K562 (cell line): ENCODE measurements at regions not wholly inside any gene's neighbourhood (a gene's known extent, or its start where the extent isn't known, plus 50 kb on each side); places are given as distances from the start of the nearest gene placed in this dataset.
"Not testable (repeated sequence)": the region's sequence is repeated elsewhere in the genome, so short reads cannot be mapped to it uniquely, and the experiment has no call there.

ENCODE experiments used
- CTCF ChIP-seq, 3 experiments: IDR thresholded peaks in 2 of 3; conservative IDR thresholded peaks in 1 of 3; 2 replicates each; pipeline ENCODE4 v1.5.1; 2011 to 2012; ENCODE audit warnings: low read length in 3 of 3, mild to moderate bottlenecking in 3 of 3, control low read depth in 2 of 3, improper control_type of control experiment in 1 of 3, inconsistent platforms in 1 of 3, low read depth in 1 of 3, mixed read lengths in 1 of 3, moderate library complexity in 1 of 3; ENCODE audit not compliant: insufficient read depth in 2 of 3
- DDX20 ChIP-seq: fragments of 450-650 bp; IDR thresholded peaks from 2 replicates; pipeline ENCODE4 v1.6.1; 2016; ENCODE audit warnings: missing genetic modification characterization, low read depth, mild to moderate bottlenecking, missing compliant biosample characterization, moderate library complexity
- ELF4 ChIP-seq: fragments of 450-650 bp; formaldehyde crosslinking; IDR thresholded peaks from 2 replicates; pipeline ENCODE4 v1.4.0; 2022; ENCODE audit warnings: missing genetic modification characterization
- FOXA1 ChIP-seq: fragments of 450-650 bp; IDR thresholded peaks from 2 replicates; pipeline ENCODE4 v1.6.1; 2016; ENCODE audit warnings: mild to moderate bottlenecking, borderline replicate concordance
- GATA2 ChIP-seq: sonication (generic); formaldehyde crosslinking; IDR thresholded peaks from 2 replicates; pipeline ENCODE4 v1.4.0; 2020; ENCODE audit warnings: mild to moderate bottlenecking, missing genetic modification reagents
- SAP30 ChIP-seq: fragments of 200-600 bp; sonication (generic); IDR thresholded peaks from 2 replicates; pipeline ENCODE4 v1.6.1; 2012; ENCODE audit warnings: borderline replicate concordance, low read depth, mild to moderate bottlenecking, moderate library complexity, low read length, control low read depth, inconsistent platforms; ENCODE audit not compliant: insufficient read depth, poor library complexity, severe bottlenecking
- SP1 ChIP-seq: sonication (generic); formaldehyde crosslinking; IDR thresholded peaks from 2 replicates; pipeline ENCODE4 v1.8.1; 2022; ENCODE audit warnings: mild to moderate bottlenecking, missing genetic modification reagents
- ZBTB1 ChIP-seq: sonication (generic); formaldehyde crosslinking; IDR thresholded peaks from 2 replicates; pipeline ENCODE4 v1.8.1; 2023; ENCODE audit warnings: missing genetic modification reagents, low read depth, mild to moderate bottlenecking, borderline replicate concordance
- ZNF23 ChIP-seq: fragments of 250-450 bp; sonication (Bioruptor Pico); IDR thresholded peaks from 2 replicates; pipeline ENCODE4 v1.4.0; 2020; ENCODE audit warnings: mild to moderate bottlenecking
- ZNF584 ChIP-seq: fragments of 200-800 bp; sonication (Bioruptor generic); IDR thresholded peaks from 2 replicates; pipeline ENCODE4 v1.6.1; 2016; ENCODE audit warnings: low read depth, mild to moderate bottlenecking, missing genetic modification characterization, missing compliant biosample characterization

GRCh38 chr15:31687088-31687487 lies 343.2 kb upstream of the CHRNA7 start:
- not testable (repeated sequence) for TF ChIP-seq ELF4 (CRISPR knock-in tag); CTCF (IDR thresholded peaks at IDR 0.05 in 2 of 3, conservative IDR thresholded peaks at IDR 0.05 in 1 of 3; ENCODE audit: insufficient read depth in 2 of 3, low read depth in 1 of 3, low read length in 3 of 3); GATA2 (CRISPR knock-in tag); FOXA1; SAP30; ZNF584; DDX20 (tag); SP1 (CRISPR knock-in tag); ZBTB1; ZNF23 (CRISPR knock-in tag)
